T-helper 2 cell treated with Interferon-gamma antibody and Interleukin-4, amounts not matched to agents 5 μg/mL and 100 μg/mL, for 36 hours (primary cell): ENCODE measurements at regions not wholly inside any gene's neighbourhood (a gene's known extent, or its start where the extent isn't known, plus 50 kb on each side); places are given as distances from the start of the nearest gene placed in this dataset.

Source experiments
- DNase-seq: peaks from one replicate; pipeline ENCODE4 v3.0.0; 2021; ENCODE audit warnings: low spot score
- H3K27ac Mint-ChIP-seq: one replicate; pipeline ENCODE4 v1.8.0; 2021; ENCODE audit warnings: mild to moderate bottlenecking, mixed read lengths
- H3K27me3 Mint-ChIP-seq: one replicate; pipeline ENCODE4 v1.8.0; 2021; ENCODE audit warnings: low read depth, mixed read lengths
- H3K36me3 Mint-ChIP-seq: one replicate; pipeline ENCODE4 v1.8.0; 2021; ENCODE audit warnings: low read depth, mixed read lengths
- H3K4me1 Mint-ChIP-seq: one replicate; pipeline ENCODE4 v1.8.0; 2021; ENCODE audit warnings: low read depth, mixed read lengths
- H3K4me3 Mint-ChIP-seq: one replicate; pipeline ENCODE4 v1.8.0; 2022; ENCODE audit warnings: mild to moderate bottlenecking, moderate library complexity, mixed read lengths
- H3K9me3 Mint-ChIP-seq: one replicate; pipeline ENCODE4 v1.8.0; 2021; ENCODE audit warnings: mixed read lengths

DNA sequence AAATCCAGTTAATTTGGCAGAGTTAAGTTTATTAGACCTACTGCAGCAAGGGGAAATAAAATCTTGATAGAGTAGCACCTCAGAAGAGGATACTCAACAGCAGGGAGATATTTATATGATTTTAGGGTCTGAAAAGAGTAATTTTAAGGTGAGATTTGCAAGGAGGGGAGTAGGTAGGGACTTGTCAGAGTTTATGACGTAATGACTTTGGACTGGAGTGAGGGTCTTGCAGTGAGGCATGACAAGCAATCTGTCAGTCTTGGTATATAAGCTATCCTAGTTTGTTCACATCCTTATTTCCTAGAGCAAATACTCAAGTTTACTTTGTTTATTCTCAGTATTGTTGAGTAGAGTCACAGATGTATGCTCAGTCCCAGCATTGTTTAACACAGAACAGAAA, 722.6 kb downstream of the TLE4 start:
- H3K36me3 Mint-ChIP-seq = no peaks in the 10 kb centered on the region
- no peak overlapping the region for H3K4me3 Mint-ChIP-seq
- no peaks in the 10 kb centered on the region for H3K4me1 Mint-ChIP-seq

DNA sequence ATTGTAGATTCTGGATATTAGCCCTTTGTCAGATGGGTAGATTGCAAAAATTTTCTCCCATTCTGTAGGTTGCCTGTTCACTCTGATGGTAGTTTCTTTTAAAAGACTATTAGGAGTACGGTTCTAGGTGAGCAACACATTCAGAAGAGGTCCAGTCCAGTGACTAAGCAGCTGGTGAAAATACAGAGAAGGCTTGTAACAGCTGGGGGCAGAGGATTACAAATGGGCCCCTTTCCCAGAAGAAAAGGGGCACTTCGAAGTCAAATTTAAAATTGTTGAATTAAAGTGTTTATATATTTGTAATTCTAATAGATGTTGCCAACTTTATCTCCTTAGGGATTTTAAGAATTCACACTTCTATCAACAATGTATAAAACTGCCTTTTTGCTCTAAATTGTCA, 720.5 kb downstream of the TLE4 start:
- H3K4me1 Mint-ChIP-seq = no peaks in the 10 kb centered on the region
- no peak for DNase-seq
- H3K36me3 Mint-ChIP-seq = no peaks in the 10 kb centered on the region
- H3K4me3 Mint-ChIP-seq = no peak overlapping the region
- H3K27me3 Mint-ChIP-seq = no peaks in the 10 kb centered on the region
- H3K9me3 Mint-ChIP-seq = peaks cover 7% of the 10 kb centered on the region
- no peak overlapping the region for H3K27ac Mint-ChIP-seq

More for the DNA sequence above, 722.6 kb downstream of the TLE4 start:
- H3K27me3 Mint-ChIP-seq = no peaks in the 10 kb centered on the region
- H3K9me3 Mint-ChIP-seq = peaks cover 8% of the 10 kb centered on the region
- no peak overlapping the region for H3K27ac Mint-ChIP-seq
- no peak for DNase-seq

DNA sequence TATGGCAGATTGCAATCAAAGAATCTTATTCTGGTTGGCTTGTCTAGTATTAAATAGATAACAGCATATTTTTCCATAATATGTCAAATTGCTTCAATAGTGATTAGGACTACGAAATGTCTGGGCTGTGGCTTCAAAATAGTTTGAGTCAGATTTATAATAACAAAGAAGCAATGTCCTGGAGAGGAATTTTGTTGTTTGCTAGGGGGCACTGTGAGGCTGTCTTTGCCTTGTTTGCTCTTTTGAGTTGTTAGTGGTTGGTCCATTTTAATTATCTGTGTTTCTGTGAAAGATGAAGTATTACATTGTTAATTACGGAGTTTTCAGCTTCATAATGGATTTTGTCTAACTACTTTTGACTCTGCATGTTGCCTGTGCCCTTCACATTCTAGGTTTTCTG, 713.6 kb downstream of the TLE4 start:
- Mint-ChIP-seq H3K27ac (no peak overlapping the region), H3K4me1 (no peaks in the 10 kb centered on the region), H3K27me3 (no peaks in the 10 kb centered on the region), H3K36me3 (no peaks in the 10 kb centered on the region), H3K9me3 (no peaks in the 10 kb centered on the region), H3K4me3 (no peak overlapping the region)
- DNase-seq = no peak

DNA sequence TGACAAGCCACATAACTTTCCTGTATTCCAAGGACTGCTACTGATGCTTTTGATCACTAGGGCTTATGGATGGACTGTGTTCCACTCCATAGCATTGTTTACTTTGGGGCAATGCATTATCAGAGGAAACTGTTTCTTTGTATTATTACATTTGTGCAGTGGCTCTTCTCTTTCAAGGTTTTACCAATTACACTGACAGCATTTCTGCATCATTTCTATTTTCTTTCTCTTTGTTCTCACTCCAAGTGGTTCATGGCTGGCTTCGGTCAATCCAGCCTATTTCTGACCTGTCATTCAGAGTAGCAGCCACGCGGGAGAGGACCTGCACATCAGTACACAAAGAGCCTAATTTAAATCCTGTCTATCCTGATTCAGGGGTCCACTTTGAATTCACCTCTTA, 711.0 kb downstream of the TLE4 start:
- no peak overlapping the region for H3K27ac Mint-ChIP-seq
- H3K27me3 Mint-ChIP-seq = no peaks in the 10 kb centered on the region
- H3K9me3 Mint-ChIP-seq = no peaks in the 10 kb centered on the region
- no peak overlapping the region for H3K4me3 Mint-ChIP-seq
- H3K4me1 Mint-ChIP-seq = no peaks in the 10 kb centered on the region
- H3K36me3 Mint-ChIP-seq = no peaks in the 10 kb centered on the region
- no peak for DNase-seq

DNA sequence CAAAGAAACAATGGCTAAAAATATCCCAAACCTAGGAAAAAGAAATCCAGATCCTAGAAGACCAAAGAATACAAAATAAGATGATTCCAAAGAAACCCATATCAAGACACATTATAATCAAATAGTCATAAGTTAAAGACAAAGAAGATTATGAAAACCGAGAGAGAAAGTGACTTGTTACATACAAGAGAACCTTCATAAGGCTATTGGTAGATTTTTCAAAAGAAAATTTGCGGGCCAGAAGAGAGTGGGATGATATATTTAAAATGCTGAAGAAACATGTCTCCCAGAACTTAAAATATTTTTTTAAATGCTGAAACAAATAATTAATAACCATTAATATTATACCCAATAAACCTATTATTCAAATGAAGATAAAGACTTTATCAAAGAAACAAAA, 687.3 kb downstream of the TLE4 start:
- no peak overlapping the region for H3K27ac Mint-ChIP-seq

DNA sequence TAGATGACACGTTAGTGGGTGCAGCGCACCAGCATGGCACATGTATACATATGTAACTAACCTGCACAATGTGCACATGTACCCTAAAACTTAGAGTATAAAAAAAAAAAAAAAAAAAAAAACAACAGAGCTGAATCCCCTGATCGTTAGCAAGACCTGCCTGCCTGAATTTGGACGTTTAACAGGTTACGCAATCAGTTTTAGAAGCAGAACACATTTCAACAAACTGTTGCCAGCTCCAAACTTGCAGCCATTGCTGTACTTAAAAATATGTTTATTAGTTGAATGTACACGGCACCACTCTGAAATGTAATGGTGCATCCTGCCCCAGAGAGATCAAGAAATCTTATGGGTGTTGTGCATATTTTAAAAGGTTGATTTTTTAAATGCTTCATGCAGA, 680.0 kb downstream of the TLE4 start:
- H3K9me3 Mint-ChIP-seq = peaks cover 13% of the 10 kb centered on the region
- H3K27me3 Mint-ChIP-seq = no peaks in the 10 kb centered on the region
- no peak for DNase-seq
- no peak overlapping the region for H3K4me3 Mint-ChIP-seq
- no peaks in the 10 kb centered on the region for H3K36me3 Mint-ChIP-seq
- H3K4me1 Mint-ChIP-seq = no peaks in the 10 kb centered on the region
- H3K27ac Mint-ChIP-seq = no peak overlapping the region

More for the DNA sequence above, 687.3 kb downstream of the TLE4 start:
- Mint-ChIP-seq H3K36me3 (no peaks in the 10 kb centered on the region), H3K9me3 (peaks cover 28% of the 10 kb centered on the region), H3K27me3 (no peaks in the 10 kb centered on the region), H3K4me1 (no peaks in the 10 kb centered on the region), H3K4me3 (no peak overlapping the region)
- DNase-seq = no peak

DNA sequence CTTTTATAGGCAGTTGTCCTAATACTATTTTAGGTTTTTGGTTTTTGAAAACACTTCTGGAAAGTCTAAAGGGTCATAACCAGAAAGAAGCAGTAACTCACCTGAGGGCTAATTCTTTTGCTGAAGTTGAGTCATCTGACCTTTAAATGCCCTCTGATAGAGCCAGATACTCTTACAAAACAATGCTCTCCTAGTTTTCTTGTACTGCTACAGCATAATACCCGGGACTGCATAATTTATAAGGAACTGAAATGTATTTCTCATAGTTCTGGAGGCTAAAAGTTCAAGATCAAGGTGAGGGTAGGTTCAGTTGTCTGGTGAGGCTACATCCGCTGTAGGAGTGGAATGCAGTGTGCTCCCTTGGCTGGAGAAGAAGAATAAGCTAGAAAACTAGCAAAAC, 670.3 kb downstream of the TLE4 start:
- DNase-seq = no peak
- Mint-ChIP-seq H3K4me3 (no peak overlapping the region), H3K4me1 (no peaks in the 10 kb centered on the region), H3K27ac (no peak overlapping the region), H3K27me3 (no peaks in the 10 kb centered on the region), H3K36me3 (no peaks in the 10 kb centered on the region), H3K9me3 (peaks cover 3% of the 10 kb centered on the region)

DNA sequence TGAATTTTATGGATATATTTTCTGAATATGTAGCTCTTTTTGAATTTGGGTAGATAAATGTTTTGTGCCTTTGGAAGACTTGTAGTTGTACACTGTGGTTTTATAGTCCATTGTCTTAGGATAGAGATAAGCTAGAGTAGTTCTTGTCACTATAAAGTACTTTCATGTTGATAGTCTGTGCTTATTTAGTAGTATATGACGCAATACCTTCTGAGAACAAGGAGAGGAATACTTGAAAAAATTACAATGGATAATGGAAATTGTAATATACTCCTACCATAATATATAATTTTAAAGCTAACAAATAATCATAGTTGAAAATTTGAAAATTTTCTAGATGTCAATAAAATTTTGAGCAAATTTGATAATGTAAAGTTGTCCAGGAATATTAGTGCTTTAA, 664.0 kb downstream of the TLE4 start:
- Mint-ChIP-seq H3K27me3 (no peaks in the 10 kb centered on the region), H3K9me3 (peaks cover 10% of the 10 kb centered on the region), H3K36me3 (no peaks in the 10 kb centered on the region), H3K4me1 (no peaks in the 10 kb centered on the region), H3K27ac (no peak overlapping the region), H3K4me3 (no peak overlapping the region)
- no peak for DNase-seq

DNA sequence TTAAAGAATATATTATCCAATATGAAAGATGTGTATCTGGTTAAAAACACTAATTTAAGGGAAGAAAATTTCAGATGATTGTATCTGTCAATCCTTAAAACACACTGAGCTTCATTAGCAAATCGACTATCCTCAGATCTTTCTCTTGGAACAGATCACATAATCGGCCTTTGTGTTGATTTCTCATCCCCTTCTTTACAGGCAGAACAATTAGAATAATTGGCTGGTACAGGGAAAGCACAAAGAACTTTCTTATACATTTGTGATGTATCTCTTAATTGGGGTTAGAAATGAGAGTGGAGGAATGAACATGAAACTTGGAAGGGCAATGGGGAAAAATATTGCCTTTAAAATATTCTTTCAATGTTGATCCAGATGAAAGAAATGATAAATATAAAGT, 662.1 kb downstream of the TLE4 start:
- no peak overlapping the region for H3K4me3 Mint-ChIP-seq
- DNase-seq = no peak
- no peaks in the 10 kb centered on the region for H3K36me3 Mint-ChIP-seq
- no peak overlapping the region for H3K27ac Mint-ChIP-seq
- H3K4me1 Mint-ChIP-seq = no peaks in the 10 kb centered on the region
- H3K9me3 Mint-ChIP-seq = peaks cover 18% of the 10 kb centered on the region
- no peaks in the 10 kb centered on the region for H3K27me3 Mint-ChIP-seq

DNA sequence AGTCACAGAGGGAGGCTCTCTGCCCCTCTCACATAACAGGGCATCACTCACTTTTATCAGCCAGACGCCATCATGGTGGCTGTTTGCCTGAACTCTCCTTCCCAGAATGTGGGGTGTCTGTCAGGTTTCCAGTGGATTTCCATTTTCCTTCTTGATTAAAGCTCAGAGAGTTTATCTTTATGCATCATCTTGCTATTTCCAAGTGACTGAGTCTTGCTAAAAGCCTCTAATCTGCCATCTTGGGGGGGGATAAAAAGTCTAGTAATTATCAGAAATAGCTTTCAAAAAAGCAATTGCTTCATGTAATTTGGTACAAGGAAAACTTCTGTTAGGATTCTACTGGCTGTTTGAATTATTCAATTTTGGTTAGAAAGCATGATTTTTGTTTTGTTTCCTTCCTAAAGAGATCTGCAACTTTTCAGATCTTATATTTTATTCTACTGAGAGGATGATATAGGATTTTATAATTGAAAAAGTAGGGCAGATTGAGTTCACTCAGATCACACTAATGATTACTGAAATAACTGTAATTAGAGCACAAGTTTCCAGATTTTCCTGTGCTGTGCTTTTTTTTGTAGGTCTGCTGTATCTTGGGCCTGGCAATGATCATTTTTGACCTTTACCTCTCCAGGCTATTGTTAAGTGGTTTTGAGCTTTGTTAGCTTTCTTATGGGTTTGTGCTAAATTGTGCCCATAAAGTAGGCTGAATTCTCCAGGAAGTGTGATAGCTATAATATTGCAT, 661.5 kb downstream of the TLE4 start:
- H3K4me3 Mint-ChIP-seq = no peak overlapping the region
- no peak overlapping the region for H3K27ac Mint-ChIP-seq
- H3K27me3 Mint-ChIP-seq = no peaks in the 10 kb centered on the region
- no peak for DNase-seq
- no peaks in the 10 kb centered on the region for H3K4me1 Mint-ChIP-seq
- H3K36me3 Mint-ChIP-seq = no peaks in the 10 kb centered on the region
- H3K9me3 Mint-ChIP-seq = peaks cover 18% of the 10 kb centered on the region

DNA sequence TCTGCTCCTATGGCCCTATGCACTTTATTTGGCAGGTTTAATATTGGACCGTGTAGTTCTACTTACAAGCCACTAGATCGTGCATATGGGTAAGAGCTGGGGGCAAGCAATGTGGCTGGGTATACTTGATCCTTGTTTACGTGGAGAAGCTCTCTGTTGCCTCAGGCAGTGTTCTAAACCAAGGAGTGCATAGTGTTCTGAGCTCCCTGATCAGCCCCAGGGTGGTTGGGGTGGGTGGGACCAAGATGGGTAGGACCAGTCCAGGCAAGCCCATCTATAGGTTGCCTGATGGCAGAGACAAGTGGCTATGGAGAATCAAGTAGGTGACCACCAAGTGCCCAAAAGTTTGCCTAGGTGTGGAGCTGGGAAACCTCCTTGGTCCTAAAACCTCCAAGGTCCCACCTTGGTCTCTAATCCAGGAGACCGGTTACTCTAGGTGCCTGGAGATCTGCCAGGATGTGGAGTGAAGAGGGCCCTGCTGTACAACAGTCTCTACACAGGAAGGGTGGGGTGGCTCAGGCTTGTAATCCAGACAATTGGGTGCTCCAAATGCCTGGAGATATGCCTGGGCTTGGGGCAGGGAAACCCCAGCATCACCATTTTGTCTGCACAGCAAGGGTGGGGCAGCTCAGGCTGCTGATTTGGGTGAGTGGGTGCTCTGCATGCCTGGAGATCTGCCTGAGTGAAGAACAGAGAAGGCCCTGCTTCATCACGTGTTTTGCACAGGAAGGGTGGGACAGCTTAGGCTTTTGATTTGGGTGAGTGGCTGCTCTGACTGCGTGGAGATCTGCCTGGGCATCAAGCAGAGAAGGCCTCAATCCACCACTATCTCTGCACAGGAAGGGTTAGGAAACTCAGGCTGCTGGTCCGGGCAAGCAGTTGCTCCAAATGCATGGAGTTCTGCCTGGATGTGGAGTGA, 659.8 kb downstream of the TLE4 start:
- H3K9me3 Mint-ChIP-seq = peaks cover 18% of the 10 kb centered on the region
- H3K27ac Mint-ChIP-seq = no peak overlapping the region
- H3K36me3 Mint-ChIP-seq = no peaks in the 10 kb centered on the region
- DNase-seq = no peak
- H3K4me3 Mint-ChIP-seq = no peak overlapping the region
- H3K27me3 Mint-ChIP-seq = no peaks in the 10 kb centered on the region
- no peaks in the 10 kb centered on the region for H3K4me1 Mint-ChIP-seq

DNA sequence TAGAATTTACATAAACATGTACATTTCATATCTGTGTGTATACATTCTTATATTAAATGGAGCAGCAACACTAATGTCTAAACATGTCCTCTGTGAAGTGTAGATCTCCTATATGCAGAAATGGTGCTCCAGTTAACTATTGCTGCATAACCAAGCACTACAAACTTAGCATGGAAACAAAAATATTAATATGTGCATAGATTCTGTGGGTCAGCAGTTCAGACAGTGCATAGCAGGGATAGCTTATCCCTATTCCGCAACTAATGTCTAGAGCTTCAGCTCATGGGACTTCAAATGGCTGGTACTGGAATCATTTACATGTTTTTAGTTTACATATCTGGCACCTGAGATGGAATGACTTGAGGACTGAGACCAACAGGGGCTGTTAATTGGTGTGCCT, 652.1 kb downstream of the TLE4 start:
- no peak for DNase-seq
- Mint-ChIP-seq H3K9me3 (peaks cover under 1% of the 10 kb centered on the region), H3K36me3 (no peaks in the 10 kb centered on the region), H3K27me3 (no peaks in the 10 kb centered on the region), H3K4me3 (no peak overlapping the region), H3K4me1 (no peaks in the 10 kb centered on the region), H3K27ac (no peak overlapping the region)

DNA sequence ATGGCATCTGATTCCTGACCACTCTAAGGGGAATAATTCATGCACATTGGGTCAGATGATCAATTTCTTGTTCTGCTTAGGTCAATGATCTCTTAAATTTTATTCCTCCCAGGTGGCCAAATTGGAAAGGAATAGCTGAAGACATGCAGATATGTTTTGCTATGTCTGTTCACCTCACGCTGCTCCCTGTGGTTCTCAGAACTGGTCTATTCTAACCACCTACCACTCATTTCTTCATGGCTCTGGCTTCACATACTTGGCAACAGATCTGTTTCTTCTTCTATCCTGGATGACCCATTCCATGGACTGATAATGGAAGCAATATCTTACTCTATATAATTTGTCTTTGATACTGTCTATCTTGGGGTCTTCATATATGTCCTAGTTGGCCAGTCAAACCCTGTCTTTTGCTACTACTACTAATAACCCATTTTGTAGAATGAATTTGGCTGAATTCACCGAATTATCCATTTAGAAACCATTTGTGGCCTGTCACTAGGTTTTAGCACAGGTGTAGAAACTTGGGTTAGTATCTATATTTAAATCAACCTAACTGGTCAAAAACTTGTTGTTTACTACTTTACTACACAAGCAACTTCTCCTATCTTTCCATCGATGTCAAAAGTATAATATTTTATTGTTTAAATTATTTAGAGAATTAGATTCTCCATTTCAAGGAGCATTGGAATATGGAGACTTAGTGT, 650.9 kb downstream of the TLE4 start:
- Mint-ChIP-seq H3K27ac (no peak overlapping the region), H3K27me3 (no peaks in the 10 kb centered on the region), H3K4me3 (no peak overlapping the region), H3K9me3 (no peaks in the 10 kb centered on the region), H3K4me1 (no peaks in the 10 kb centered on the region), H3K36me3 (no peaks in the 10 kb centered on the region)
- DNase-seq = no peak

DNA sequence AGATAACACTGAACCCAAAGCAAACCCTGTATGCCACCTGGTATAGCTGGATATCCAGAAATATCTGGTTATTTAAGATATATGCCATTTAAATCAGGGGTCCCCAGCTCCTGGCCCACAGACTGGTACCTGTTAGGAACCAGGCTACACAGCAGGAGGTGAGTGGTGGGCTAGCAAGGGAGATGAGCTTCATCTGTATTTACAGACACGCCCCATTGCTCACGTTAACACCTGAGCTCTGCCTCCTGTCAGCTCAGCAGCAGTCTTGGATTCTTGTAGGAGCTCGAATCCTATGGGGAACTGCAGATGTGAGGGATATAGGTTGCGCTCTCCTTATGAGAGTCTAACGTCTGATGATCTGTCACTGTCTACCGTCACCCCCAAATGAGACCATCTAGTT, 646.6 kb downstream of the TLE4 start:
- Mint-ChIP-seq H3K4me1 (no peaks in the 10 kb centered on the region), H3K9me3 (no peaks in the 10 kb centered on the region), H3K27me3 (no peaks in the 10 kb centered on the region), H3K27ac (no peak overlapping the region), H3K36me3 (no peaks in the 10 kb centered on the region), H3K4me3 (no peak overlapping the region)
- DNase-seq = no peak
